IMR-90 (cell line): ENCODE measurements at regions not wholly inside any gene's neighbourhood (a gene's known extent, or its start where the extent isn't known, plus 50 kb on each side); places are given as distances from the start of the nearest gene placed in this dataset.

ENCODE experiments used
- ATAC-seq: fragments of 200-7000 bp; cut with Tn5 transposase; 2 replicates; pipeline ENCODE4 v1.9.1; 2020; ENCODE audit warnings: low read depth, mild to moderate bottlenecking, moderate library complexity
- BruUV-seq: library from RNA; stranded (reverse); fragments of 400-500 nt; replicated peaks from 2 replicates; lab custom pipeline; 2021; lab: Mats Ljungman, UMichigan
- CTCF ChIA-PET: fragments of 300-600 bp; formaldehyde crosslinking; extraction: SDS; loops from one replicate; lab custom pipeline; 2021; ENCODE audit warnings: antibody characterized with exemption; lab: Yijun Ruan, JAX
- POLR2A ChIA-PET: fragments of 300-600 bp; sonication (Branson Sonifier 250); formaldehyde crosslinking; loops from one replicate; lab custom pipeline; 2022; ENCODE audit warnings: antibody characterized with exemption; ENCODE audit not compliant: unreplicated experiment; lab: Charles Lee
- DNase-seq: peaks from one replicate; pipeline ENCODE4 v3.0.0; 2013
- H2AFZ ChIP-seq: replicated peaks from 2 replicates; pipeline ENCODE3; 2013; ENCODE audit warnings: low read length, mild to moderate bottlenecking; ENCODE audit not compliant: poor library complexity
- H2AK5ac ChIP-seq: 2 replicates; pipeline ENCODE4 v1.6.1; 2013; ENCODE audit warnings: low read depth, low read length, inconsistent platforms
- H2AK9ac ChIP-seq: replicated peaks from 2 replicates; pipeline ENCODE3; 2013; ENCODE audit warnings: mild to moderate bottlenecking, low read depth, low read length, moderate library complexity; ENCODE audit not compliant: poor library complexity
- H2BK120ac ChIP-seq: 2 replicates; pipeline ENCODE4 v1.6.1; 2013; ENCODE audit warnings: low read depth, low read length, inconsistent platforms
- H2BK15ac ChIP-seq: 3 replicates; pipeline ENCODE4 v1.6.1; 2013; ENCODE audit warnings: low read depth, low read length, inconsistent platforms
- H2BK20ac ChIP-seq: 2 replicates; pipeline ENCODE4 v1.6.1; 2013; ENCODE audit warnings: low read depth, mild to moderate bottlenecking, inconsistent platforms, low read length, moderate library complexity
- H2BK5ac ChIP-seq: 2 replicates; pipeline ENCODE4 v1.6.1; 2013; ENCODE audit warnings: mild to moderate bottlenecking, low read depth, low read length, inconsistent platforms; ENCODE audit not compliant: poor library complexity, severe bottlenecking
- H3K14ac ChIP-seq: replicated peaks from 2 replicates; pipeline ENCODE4 v1.6.1; 2013; ENCODE audit warnings: low read depth, low read length, inconsistent platforms
- H3K18ac ChIP-seq: 2 replicates; pipeline ENCODE4 v1.6.1; 2013; ENCODE audit warnings: low read depth, low read length, control low read depth
- H3K23ac ChIP-seq: 2 replicates; pipeline ENCODE4 v1.6.1; 2013; ENCODE audit warnings: low read depth, low read length, inconsistent platforms
- H3K27ac ChIP-seq: 2 replicates; pipeline ENCODE4 v1.5.1; 2013; ENCODE audit warnings: mild to moderate bottlenecking, control low read depth, low read length; ENCODE audit not compliant: insufficient read depth
- H3K27me3 ChIP-seq: 2 replicates; pipeline ENCODE4 v1.6.1; 2013; ENCODE audit warnings: low read length; ENCODE audit not compliant: control insufficient read depth, insufficient read depth
- H3K36me3 ChIP-seq: 2 replicates; pipeline ENCODE4 v1.6.1; 2013; ENCODE audit warnings: low read length, mixed read lengths; ENCODE audit not compliant: control insufficient read depth, insufficient read depth
- H3K4ac ChIP-seq: 2 replicates; pipeline ENCODE4 v1.6.1; 2013; ENCODE audit warnings: low read depth, low read length, inconsistent platforms
- H3K4me1 ChIP-seq: 2 replicates; pipeline ENCODE4 v1.6.1; 2013; ENCODE audit warnings: low read length, mixed read lengths; ENCODE audit not compliant: control insufficient read depth, insufficient read depth
- H3K4me2 ChIP-seq: 2 replicates; pipeline ENCODE4 v1.6.1; 2013; ENCODE audit warnings: low read depth, mild to moderate bottlenecking, control low read depth, low read length, moderate library complexity
- H3K4me3 ChIP-seq: 2 replicates; pipeline ENCODE4 v1.5.1; 2013; ENCODE audit warnings: low read depth, mild to moderate bottlenecking, control low read depth, low read length, moderate library complexity; ENCODE audit not compliant: insufficient read depth
- H3K56ac ChIP-seq: 2 replicates; pipeline ENCODE4 v1.6.1; 2013; ENCODE audit warnings: low read length, inconsistent platforms; ENCODE audit not compliant: insufficient read depth; ENCODE audit errors: extremely low read depth
- H3K79me1 ChIP-seq, 2 experiments: 2 replicates each; pipeline ENCODE4 v1.6.1; 2013; ENCODE audit warnings: low read length in 2 of 2, inconsistent platforms in 1 of 2, low read depth in 1 of 2
- H3K9ac ChIP-seq: 2 replicates; pipeline ENCODE4 v1.6.1; 2013; ENCODE audit warnings: low read depth, low read length, control low read depth
- H3K9me1 ChIP-seq: 2 replicates; pipeline ENCODE4 v1.6.1; 2013; ENCODE audit warnings: low read length, inconsistent platforms; ENCODE audit not compliant: insufficient read depth
- H3K9me3 ChIP-seq: 2 replicates; pipeline ENCODE4 v1.6.1; 2013; ENCODE audit warnings: low read length; ENCODE audit not compliant: control insufficient read depth, insufficient read depth
- H4K20me1 ChIP-seq: 2 replicates; pipeline ENCODE4 v1.6.1; 2013; ENCODE audit warnings: low read length, inconsistent platforms; ENCODE audit not compliant: insufficient read depth
- H4K5ac ChIP-seq: 2 replicates; pipeline ENCODE4 v1.6.1; 2013; ENCODE audit warnings: mild to moderate bottlenecking, low read depth, low read length, control low read depth
- H4K8ac ChIP-seq, 2 experiments: 2 replicates each; pipeline ENCODE4 v1.6.1; 2013; ENCODE audit warnings: low read depth in 2 of 2, low read length in 2 of 2, control low read depth in 1 of 2, inconsistent platforms in 1 of 2
- H4K91ac ChIP-seq: 2 replicates; pipeline ENCODE4 v1.6.1; 2013; ENCODE audit warnings: low read depth, low read length, inconsistent platforms; ENCODE audit not compliant: insufficient read depth
- BHLHE40 ChIP-seq: fragments of 150-350 bp; IDR thresholded peaks from 2 replicates; pipeline ENCODE4 v1.6.1; 2016; ENCODE audit warnings: mild to moderate bottlenecking, low read depth, low read length
- CEBPB ChIP-seq: IDR thresholded peaks from 2 replicates; pipeline ENCODE4 v1.6.1; 2012; ENCODE audit warnings: low read depth, low read length, improper control_type of control experiment
- CHD1 ChIP-seq: IDR thresholded peaks from 2 replicates; pipeline ENCODE4 v1.6.1; 2012; ENCODE audit warnings: low read depth, low read length, improper control_type of control experiment
- FOS ChIP-seq: fragments of 150-350 bp; IDR thresholded peaks from 2 replicates; pipeline ENCODE4 v1.6.1; 2016; ENCODE audit warnings: low read depth, low read length
- MAFK ChIP-seq: IDR thresholded peaks from 2 replicates; pipeline ENCODE4 v1.6.1; 2012; ENCODE audit warnings: low read depth, low read length, improper control_type of control experiment
- MAZ ChIP-seq: IDR thresholded peaks from 2 replicates; pipeline ENCODE4 v1.6.1; 2012; ENCODE audit warnings: low read depth, mild to moderate bottlenecking, low read length, improper control_type of control experiment, moderate library complexity, borderline replicate concordance
- MXI1 ChIP-seq: IDR thresholded peaks from 2 replicates; pipeline ENCODE4 v1.6.1; 2012; ENCODE audit warnings: low read depth, mild to moderate bottlenecking, low read length, moderate library complexity, borderline replicate concordance
- NFE2L2 ChIP-seq: fragments of 150-350 bp; IDR thresholded peaks from 2 replicates; pipeline ENCODE4 v1.6.1; 2016; ENCODE audit warnings: low read depth, mild to moderate bottlenecking, low read length
- POLR2A ChIP-seq: IDR thresholded peaks from 2 replicates; pipeline ENCODE4 v1.6.1; 2012; ENCODE audit warnings: mild to moderate bottlenecking, low read depth, low read length
- RAD21 ChIP-seq: IDR thresholded peaks from 2 replicates; pipeline ENCODE4 v1.6.1; 2012; ENCODE audit warnings: low read length, improper control_type of control experiment
- RCOR1 ChIP-seq: IDR thresholded peaks from 2 replicates; pipeline ENCODE4 v1.6.1; 2012; ENCODE audit warnings: mild to moderate bottlenecking, low read length, improper control_type of control experiment; ENCODE audit not compliant: insufficient replicate concordance
- RFX5 ChIP-seq: IDR thresholded peaks from 2 replicates; pipeline ENCODE4 v1.8.0; 2012; ENCODE audit warnings: low read depth, mild to moderate bottlenecking, low read length, moderate library complexity
- SMC3 ChIP-seq: fragments of 150-350 bp; IDR thresholded peaks from 2 replicates; pipeline ENCODE4 v1.6.1; 2016; ENCODE audit warnings: low read depth, mild to moderate bottlenecking, antibody characterized with exemption, low read length, moderate library complexity
- USF2 ChIP-seq: fragments of 150-350 bp; IDR thresholded peaks from 2 replicates; pipeline ENCODE4 v1.6.1; 2017; ENCODE audit warnings: mild to moderate bottlenecking, antibody characterized with exemption, low read length, low read depth
- WGBS, 2 experiments: methylation state at CpG; one replicate each; pipeline versions ENCODE4 v1.1.5 to v1.1.7; 2013; ENCODE audit warnings: missing lambda C conversion rate in 2 of 2; ENCODE audit not compliant: insufficient read length in 1 of 2; ENCODE audit errors: extremely low coverage in 2 of 2; 5-methylcytosine and 5-hydroxymethylcytosine counted together
- dilution Hi-C: fragments of 300-500 bp; cut with HindIII; formaldehyde crosslinking; loops from one replicate; pipeline ENCODE4 v1.14.3; 2018; ENCODE audit warnings: low sequenced_read_pairs; ENCODE audit not compliant: unreplicated experiment
- in situ Hi-C: fragments of 300-500 bp; cut with MboI; formaldehyde crosslinking; loops from 3 replicates; pipeline ENCODE4 v1.14.3; 2019; ENCODE audit warnings: low sequenced_read_pairs, inconsistent platforms, mixed read lengths
- intact Hi-C: fragments of 100-400 bp; cut with micrococcal nuclease; formaldehyde crosslinking; loops from 2 replicates; pipeline ENCODE4 v1.10.0; 2022
- TF ChIP-seq, protein P1 (sequence below): conservative IDR thresholded peaks from 2 replicates; pipeline ENCODE4 v1.5.1; 2012; ENCODE audit warnings: mild to moderate bottlenecking, low read depth, low read length, improper control_type of control experiment
- TF ChIP-seq, protein P2 (sequence below): fragments of 150-350 bp; IDR thresholded peaks from 2 replicates; pipeline ENCODE4 v1.6.1; 2016; ENCODE audit warnings: low read depth, mild to moderate bottlenecking, low read length, moderate library complexity, borderline replicate concordance

DNA sequence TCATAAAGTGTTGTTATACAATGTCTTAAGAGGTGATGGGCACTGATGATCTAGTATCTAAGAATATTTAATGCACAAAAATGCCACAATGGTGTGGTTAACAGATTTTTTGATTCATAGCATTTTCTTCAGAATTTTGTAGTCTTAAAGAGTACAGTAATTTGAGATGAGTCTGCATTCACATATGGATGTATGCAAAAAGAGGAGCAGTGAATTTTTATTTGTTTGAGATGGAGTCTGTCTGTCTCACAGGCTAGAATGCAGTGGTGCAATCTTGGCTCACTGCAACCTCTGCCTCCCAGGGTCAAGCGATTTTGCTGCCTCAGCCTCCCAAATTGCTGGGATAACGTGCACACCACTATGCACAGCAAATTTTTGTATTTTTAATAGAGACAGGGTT is 110.5 kb downstream of the ZPLD1 start:
- H3K4me3 ChIP-seq: no peak overlapping the region
- H3K56ac ChIP-seq: no peak overlapping the region
- no peak overlapping the region for H3K18ac ChIP-seq
- no peak overlapping the region for H2BK20ac ChIP-seq
- intact Hi-C loops (no loop called here), in situ Hi-C loops (no loop called here), dilution Hi-C loops (loop anchor here (25.0 kb wide), 1 partner anchor 308 kb away; no protein-coding TSS in a partner anchor)
- no peak for ATAC-seq
- no peak overlapping the region for H3K4ac ChIP-seq
- CTCF ChIA-PET: no interaction called here
- no peak overlapping the region for H2BK5ac ChIP-seq
- H3K4me1 ChIP-seq: no peaks in the 10 kb centered on the region
- no peak overlapping the region for H4K8ac ChIP-seq
- no peak overlapping the region for H2BK120ac ChIP-seq
- H3K27ac ChIP-seq: no peak overlapping the region
- BruUV-seq: no TSS peak
- no peak overlapping the region for H2AFZ ChIP-seq
- H3K9me1 ChIP-seq: no peaks in the 10 kb centered on the region
- H4K91ac ChIP-seq: no peak overlapping the region
- no peak overlapping the region for H2AK9ac ChIP-seq
- H3K36me3 ChIP-seq: no peaks in the 10 kb centered on the region
- no peak overlapping the region for H3K9ac ChIP-seq
- H3K79me1 ChIP-seq: no peaks in the 10 kb centered on the region
- H2AK5ac ChIP-seq: no peak overlapping the region
- H4K5ac ChIP-seq: no peak overlapping the region
- H3K4me2 ChIP-seq: no peak overlapping the region
- H4K20me1 ChIP-seq: no peaks in the 10 kb centered on the region
- no peak overlapping the region for H3K23ac ChIP-seq
- no CpG with 5 or more reads among the region's 2 CpGs for WGBS, 2 experiments
- no peak overlapping the region for H3K14ac ChIP-seq
- TF ChIP-seq FOS: no peak
- no peak for TF ChIP-seq CHD1
- no peak for TF ChIP-seq BHLHE40
- TF ChIP-seq MAFK: no peak
- TF ChIP-seq RCOR1: no peak
- no peak for TF ChIP-seq MXI1
- TF ChIP-seq MAZ: no peak
- no peak for TF ChIP-seq POLR2A
- TF ChIP-seq RAD21: no peak
- no peak for TF ChIP-seq SMC3
- TF ChIP-seq, protein P1, sequence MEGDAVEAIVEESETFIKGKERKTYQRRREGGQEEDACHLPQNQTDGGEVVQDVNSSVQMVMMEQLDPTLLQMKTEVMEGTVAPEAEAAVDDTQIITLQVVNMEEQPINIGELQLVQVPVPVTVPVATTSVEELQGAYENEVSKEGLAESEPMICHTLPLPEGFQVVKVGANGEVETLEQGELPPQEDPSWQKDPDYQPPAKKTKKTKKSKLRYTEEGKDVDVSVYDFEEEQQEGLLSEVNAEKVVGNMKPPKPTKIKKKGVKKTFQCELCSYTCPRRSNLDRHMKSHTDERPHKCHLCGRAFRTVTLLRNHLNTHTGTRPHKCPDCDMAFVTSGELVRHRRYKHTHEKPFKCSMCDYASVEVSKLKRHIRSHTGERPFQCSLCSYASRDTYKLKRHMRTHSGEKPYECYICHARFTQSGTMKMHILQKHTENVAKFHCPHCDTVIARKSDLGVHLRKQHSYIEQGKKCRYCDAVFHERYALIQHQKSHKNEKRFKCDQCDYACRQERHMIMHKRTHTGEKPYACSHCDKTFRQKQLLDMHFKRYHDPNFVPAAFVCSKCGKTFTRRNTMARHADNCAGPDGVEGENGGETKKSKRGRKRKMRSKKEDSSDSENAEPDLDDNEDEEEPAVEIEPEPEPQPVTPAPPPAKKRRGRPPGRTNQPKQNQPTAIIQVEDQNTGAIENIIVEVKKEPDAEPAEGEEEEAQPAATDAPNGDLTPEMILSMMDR: no peak
- no peak for TF ChIP-seq USF2
- TF ChIP-seq, protein P2, sequence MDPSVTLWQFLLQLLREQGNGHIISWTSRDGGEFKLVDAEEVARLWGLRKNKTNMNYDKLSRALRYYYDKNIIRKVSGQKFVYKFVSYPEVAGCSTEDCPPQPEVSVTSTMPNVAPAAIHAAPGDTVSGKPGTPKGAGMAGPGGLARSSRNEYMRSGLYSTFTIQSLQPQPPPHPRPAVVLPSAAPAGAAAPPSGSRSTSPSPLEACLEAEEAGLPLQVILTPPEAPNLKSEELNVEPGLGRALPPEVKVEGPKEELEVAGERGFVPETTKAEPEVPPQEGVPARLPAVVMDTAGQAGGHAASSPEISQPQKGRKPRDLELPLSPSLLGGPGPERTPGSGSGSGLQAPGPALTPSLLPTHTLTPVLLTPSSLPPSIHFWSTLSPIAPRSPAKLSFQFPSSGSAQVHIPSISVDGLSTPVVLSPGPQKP: no peak
- no peak for TF ChIP-seq RFX5
- no peak for TF ChIP-seq NFE2L2
- no peak for TF ChIP-seq CEBPB
- POLR2A ChIA-PET: no interaction called here
- H3K9me3 ChIP-seq: no peaks in the 10 kb centered on the region
- no peak overlapping the region for H2BK15ac ChIP-seq
- no peak for DNase-seq
- H3K27me3 ChIP-seq: no peaks in the 10 kb centered on the region
